HG03439 (cell line): ENCODE measurements at regions not wholly inside any gene's neighbourhood (a gene's known extent, or its start where the extent isn't known, plus 50 kb on each side); places are given as distances from the start of the nearest gene placed in this dataset.

Experiments used
- ATAC-seq: cut with Tn5 transposase; IDR thresholded peaks from one replicate; pipeline ENCODE4 v1.9.1; 2021; ENCODE audit warnings: mild to moderate bottlenecking, moderate library complexity; ENCODE audit not compliant: unreplicated experiment

DNA sequence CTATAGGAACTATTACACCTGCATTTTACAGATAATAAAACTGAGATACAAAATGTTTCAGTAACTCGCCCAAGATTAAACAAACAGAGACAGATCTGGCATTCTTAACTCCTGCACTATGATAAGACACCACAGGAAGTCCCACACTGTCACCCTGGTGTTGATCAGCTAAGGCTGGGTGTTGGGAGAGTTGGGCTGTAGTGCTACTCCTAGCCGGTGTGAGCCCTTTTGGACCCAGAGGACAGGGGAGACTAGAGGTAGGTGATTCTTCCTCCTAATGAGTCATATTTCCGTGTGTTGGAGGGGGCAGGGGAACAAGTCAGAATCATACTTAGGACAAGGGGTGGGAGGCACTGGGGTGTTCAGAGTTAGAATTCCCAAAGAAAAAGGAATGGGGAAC, 353.2 kb upstream of the TENM4 start:
- ATAC-seq: no peak

- no peak for ATAC-seq
Measured at GRCh38 chr11:79786961-79787360, 346.1 kb upstream of the TENM4 start.

DNA sequence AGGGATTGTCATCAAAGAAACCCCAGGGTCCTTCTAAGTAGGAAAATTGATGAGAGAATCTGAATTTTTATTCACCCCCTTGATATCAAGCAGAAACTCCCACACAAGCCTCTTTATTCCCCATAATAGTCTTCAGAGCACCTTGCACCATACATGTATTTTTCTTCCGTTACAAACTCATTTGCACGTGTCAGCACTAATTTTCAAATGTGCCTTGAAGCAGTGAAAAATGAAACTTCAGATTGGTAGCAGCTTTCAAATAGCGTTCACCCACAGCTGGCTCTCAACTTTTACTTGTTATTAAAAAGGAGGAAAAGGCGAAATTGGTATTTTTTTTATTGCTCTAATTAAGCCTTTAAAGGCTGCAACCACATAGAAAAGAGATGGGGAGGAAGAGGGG, 343.0 kb upstream of the TENM4 start:
- ATAC-seq: no peak

DNA sequence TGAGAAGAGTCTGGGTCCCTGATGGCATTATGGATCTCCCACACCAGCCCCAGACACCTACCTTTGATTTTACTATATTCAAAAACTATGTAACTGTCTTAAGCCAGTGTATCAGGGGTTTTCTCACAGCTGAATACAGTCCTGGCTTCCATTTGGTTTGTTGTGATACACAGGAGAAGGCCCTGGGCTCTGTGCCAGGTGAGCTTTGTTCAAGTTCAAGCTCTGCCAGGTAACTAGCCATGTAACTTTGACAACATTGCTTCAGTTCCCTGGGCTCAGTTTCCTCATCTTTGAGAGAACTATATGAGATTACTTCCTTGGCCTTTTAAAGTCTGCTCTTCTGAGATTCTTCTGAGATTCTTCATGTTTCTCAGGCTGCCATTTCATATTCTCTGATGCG, 327.5 kb upstream of the TENM4 start:
- ATAC-seq: no peak

DNA sequence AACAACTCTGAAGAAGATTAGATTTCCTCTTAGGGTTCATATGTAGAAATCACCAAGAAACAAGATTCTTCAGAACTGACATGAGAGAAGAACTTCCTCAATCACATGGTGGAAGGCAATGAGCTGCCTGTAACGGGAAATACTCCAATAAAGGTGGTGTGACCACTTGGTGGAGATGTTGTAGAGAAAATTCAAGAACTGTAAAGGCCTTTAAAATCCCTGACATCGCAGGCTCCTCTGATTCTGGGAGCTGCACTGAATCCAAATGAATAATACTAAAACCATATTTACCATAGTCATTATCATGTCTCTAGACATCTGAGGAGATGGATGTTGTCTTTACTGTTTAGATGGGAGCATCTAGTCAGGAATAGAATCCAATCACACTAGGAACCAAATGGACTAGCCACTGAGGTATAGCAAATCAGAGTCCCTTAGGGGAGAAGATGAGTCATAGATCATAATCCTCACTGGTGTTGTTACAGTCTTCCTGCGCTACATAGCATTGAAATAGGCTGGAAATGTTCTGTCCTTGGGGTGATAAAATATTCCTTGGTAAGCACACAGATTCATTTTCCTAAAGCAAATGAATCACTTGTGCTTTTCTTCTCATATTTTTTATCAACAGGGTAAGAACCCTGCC, 321.6 kb upstream of the TENM4 start:
- no peak for ATAC-seq

- no peak for ATAC-seq
Measured at GRCh38 chr11:79758325-79758724, 317.5 kb upstream of the TENM4 start.

DNA sequence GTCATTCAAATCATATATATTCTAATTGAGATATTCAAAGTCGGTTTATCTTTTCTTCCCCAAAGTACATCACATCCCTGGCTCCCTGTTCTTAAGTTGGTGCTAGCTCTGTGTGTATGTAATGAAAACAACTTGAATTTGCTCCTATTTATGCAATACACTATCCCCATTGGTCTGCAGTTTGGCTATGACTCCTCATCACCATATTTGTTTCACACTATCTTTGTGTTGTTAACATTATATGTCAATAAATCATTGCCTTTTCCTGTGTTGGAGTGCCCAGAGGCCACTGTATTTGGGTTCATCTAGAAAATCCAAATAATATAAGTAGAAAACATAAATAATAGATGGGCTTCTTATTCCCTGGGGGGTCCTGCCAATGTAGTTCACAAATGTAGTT, 306.6 kb upstream of the TENM4 start:
- ATAC-seq: no peak

DNA sequence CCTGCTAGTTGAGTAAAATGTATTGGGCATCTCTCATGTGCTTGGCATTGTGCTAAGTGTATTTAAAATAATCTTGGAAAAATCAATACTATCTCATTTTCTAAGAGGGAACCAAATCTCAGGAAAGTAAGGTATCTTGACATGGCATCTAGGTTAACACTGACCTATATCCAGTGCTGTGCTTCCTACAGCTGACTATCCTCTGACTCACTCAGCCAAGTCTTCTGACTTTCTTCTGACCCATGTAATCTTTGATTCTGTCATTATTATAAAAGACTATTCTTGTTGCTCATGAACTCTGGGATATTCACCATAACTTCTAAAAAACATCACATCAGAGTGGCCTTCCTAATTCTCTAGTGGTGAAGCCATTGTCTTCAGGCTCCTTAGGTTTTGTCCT, 304.1 kb upstream of the TENM4 start:
- ATAC-seq: no peak

DNA sequence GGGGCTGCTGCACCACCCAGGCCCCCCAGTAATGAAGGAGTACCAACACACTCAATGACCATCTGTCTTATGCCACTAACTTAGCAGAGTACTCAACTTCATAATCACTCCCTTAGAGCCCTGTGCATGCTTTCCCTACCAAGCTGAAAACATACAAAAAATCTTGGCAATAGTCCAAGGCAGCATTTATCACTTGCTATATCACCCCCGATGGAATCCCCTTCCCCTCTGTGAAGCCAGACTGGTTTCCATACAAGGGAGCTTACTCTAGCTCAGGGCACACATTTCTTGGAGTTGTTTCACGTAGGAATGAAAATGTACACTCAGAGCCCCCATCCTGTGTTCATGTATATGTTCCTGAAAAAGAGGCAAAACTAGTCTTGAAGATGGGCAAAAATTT, 301.3 kb upstream of the TENM4 start:
- no peak for ATAC-seq

- no peak for ATAC-seq
Measured at GRCh38 chr11:79739591-79739990, 298.8 kb upstream of the TENM4 start.

DNA sequence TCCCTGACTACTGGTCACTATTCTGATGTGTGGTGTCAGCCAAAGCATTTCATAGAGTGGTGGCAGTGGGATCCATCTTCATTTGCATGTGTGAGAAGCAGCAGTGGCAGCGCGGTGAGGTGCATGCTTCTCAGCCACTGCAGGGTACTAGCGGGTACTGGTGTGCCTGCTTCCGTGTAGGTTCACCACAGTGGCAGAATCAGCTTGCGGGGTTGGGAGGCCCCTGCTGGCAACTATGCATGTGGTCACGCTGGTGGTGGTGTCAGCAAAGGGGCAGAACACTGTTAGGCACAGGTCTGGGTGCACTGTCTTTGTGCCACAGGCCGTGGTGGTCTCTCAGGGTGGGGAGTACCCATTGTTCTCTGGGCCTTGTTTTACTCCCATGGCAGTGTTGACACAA, 286.4 kb upstream of the TENM4 start:
- ATAC-seq: no peak

GRCh38 chr11:79720115-79720514, 279.3 kb upstream of the TENM4 start:
- ATAC-seq: no peak

DNA sequence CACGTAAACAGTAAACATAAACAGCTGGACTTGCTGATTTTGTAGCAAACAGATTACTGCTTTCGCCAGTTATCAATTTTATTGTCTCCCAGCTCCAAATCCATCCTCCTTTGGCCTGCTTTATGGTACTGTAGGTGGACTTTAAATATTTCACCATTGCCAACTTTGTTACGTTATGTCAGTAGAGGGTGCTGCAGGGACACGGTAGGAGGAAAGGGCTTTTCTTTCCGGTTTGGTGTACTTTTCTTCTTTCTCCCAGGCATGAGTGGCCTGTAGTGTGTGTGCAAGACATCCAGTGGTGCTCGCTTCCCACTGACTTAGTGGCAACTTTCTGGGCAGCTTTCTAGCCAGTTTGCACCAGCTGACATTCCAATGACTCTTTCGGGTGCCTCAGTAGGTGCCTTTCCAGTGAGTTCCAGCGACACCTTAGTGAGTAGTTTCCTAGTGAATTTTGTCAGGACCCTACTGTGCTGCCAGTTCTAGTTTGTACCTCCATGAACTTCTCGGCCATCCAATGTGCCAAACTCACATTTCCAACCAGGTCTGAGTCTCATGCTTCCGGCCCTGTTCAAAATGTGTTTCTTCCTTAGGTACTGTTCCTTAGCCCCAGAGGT, 267.6 kb upstream of the TENM4 start:
- ATAC-seq: peak; percentile 74

DNA sequence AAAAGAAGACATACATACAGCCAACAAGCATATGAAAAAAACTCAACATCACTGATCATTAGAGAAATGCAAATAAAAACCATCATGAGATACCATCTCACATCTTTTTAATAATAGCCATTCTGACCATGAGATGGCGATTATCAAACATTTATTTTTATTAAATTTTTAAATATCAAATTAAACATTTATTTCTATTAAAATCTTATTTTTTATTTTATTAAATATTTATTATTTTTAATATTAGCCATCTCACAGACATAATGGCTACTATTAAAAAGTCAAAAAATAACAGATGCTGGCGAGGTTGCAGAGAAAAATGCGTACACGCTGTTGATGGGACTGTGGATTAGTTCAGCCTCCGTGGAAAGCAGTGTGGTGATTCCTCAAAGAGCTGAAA, 264.8 kb upstream of the TENM4 start:
- ATAC-seq: no peak

DNA sequence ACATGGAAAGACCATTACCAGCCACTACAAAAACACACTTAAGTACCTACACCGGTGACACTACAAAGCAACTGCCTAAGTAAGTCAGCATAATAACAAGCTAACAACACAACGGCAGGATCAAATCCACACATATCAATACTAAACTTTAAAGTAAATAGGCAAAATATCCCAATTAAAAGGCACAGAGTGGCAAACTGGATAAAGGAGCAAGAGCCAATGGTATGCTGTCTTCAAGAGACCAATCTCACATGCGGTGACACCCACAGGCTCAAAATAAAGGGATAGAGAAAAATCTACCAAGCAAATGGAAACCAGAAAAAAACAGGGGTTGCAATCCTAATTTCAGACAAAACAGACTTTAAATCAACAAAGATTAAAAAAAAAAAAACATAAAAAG, 261.5 kb upstream of the TENM4 start:
- ATAC-seq: no peak

GRCh38 chr11:79699246-79699645, 258.4 kb upstream of the TENM4 start:
- ATAC-seq: no peak

GRCh38 chr11:79697905-79698304, 257.1 kb upstream of the TENM4 start:
- no peak for ATAC-seq

GRCh38 chr11:79694368-79694767, 253.5 kb upstream of the TENM4 start:
- ATAC-seq: no peak

DNA sequence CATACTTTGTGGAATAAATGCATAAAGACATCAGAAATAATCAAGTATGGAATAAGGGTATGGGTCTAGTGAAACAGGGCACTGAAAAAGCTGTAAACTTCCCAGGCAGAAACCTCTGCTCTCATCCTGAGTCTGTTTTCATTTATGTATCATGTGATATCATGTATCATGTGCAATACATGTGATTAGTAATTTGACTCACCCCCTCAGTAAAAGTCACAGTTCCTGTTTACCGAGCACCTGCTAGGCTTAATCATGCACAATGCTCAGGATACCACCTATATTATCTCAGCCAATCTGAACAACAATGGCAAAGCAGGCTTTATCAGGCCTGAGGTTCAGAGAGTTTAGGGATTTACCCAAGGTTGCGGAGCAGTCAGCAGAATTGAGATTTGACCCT, 250.6 kb upstream of the TENM4 start:
- ATAC-seq: no peak

GRCh38 chr11:79686703-79687419, 246.0 kb upstream of the TENM4 start:
- ATAC-seq: no peak

DNA sequence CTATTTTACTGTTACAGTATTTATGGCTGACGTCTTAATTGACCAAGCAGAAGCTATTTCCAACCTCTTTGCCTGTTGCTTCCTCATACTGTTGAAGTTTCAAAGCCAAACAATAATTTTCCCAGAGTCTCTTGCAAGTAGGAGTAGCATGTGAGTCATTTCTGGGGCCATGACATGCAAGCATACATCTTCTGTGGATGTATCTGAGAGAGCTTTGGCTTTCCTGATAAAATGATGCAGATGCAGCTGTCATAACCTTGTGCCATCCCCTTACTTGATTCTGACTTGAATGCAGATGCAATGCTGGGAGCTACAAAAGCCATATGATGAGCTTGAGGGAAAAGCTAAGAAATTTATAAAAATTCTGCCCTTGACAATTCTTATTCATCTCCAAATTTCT, 243.1 kb upstream of the TENM4 start:
- no peak for ATAC-seq

GRCh38 chr11:79678780-79679452, 238.1 kb upstream of the TENM4 start:
- no peak for ATAC-seq
